Immature natural killer cell (primary cell): ENCODE measurements at regions not wholly inside any gene's neighbourhood (a gene's known extent, or its start where the extent isn't known, plus 50 kb on each side); places are given as distances from the start of the nearest gene placed in this dataset.

Experiments
- DNase-seq, 3 donors: peaks; one replicate each; pipeline ENCODE4 v3.0.0; 2022; ENCODE audit warnings: mixed read lengths in 1 of 3
- H3K27ac Mint-ChIP-seq, 6 donors: one replicate each; pipeline ENCODE4 v1.8.0; 2020; ENCODE audit warnings: mixed read lengths in 6 of 6, mild to moderate bottlenecking in 5 of 6, inconsistent platforms in 4 of 6, moderate library complexity in 3 of 6
- H3K27me3 Mint-ChIP-seq, 3 donors: one replicate each; pipeline ENCODE4 v1.8.0; 2020 to 2021; ENCODE audit warnings: low read depth in 3 of 3, mild to moderate bottlenecking in 3 of 3, mixed read lengths in 3 of 3, moderate library complexity in 3 of 3, inconsistent platforms in 1 of 3
- H3K36me3 Mint-ChIP-seq, 3 donors: one replicate each; pipeline ENCODE4 v1.8.0; 2020; ENCODE audit warnings: mixed read lengths in 3 of 3, inconsistent platforms in 2 of 3, mild to moderate bottlenecking in 2 of 3
- H3K4me1 Mint-ChIP-seq, 2 donors: one replicate each; pipeline ENCODE4 v1.8.0; 2020; ENCODE audit warnings: inconsistent platforms in 2 of 2, mild to moderate bottlenecking in 2 of 2, mixed read lengths in 2 of 2, moderate library complexity in 1 of 2
- H3K4me3 Mint-ChIP-seq, 5 donors: one replicate each; pipeline ENCODE4 v1.8.0; 2020; ENCODE audit warnings: mild to moderate bottlenecking in 5 of 5, mixed read lengths in 5 of 5, inconsistent platforms in 3 of 5, moderate library complexity in 3 of 5
- H3K9me3 Mint-ChIP-seq, 6 donors: one replicate each; pipeline ENCODE4 v1.8.0; 2020; ENCODE audit warnings: mild to moderate bottlenecking in 6 of 6, mixed read lengths in 6 of 6, inconsistent platforms in 4 of 6, moderate library complexity in 3 of 6

GRCh38 chr10:128775743-128776142, 649.5 kb upstream of the MKI67 start:
- H3K36me3 Mint-ChIP-seq, result no peaks in the 10 kb centered on the region
- H3K27ac Mint-ChIP-seq, result no peak overlapping the region
- peaks cover 0 to 5% (median under 1%) of the 10 kb centered on the region in 6 donors for H3K9me3 Mint-ChIP-seq
- no peaks in the 10 kb centered on the region for H3K4me1 Mint-ChIP-seq
- peaks cover 2 to 7% (median 7%) of the 10 kb centered on the region in 3 donors for H3K27me3 Mint-ChIP-seq
- no peak overlapping the region for H3K4me3 Mint-ChIP-seq
- DNase-seq, result no peak

DNA sequence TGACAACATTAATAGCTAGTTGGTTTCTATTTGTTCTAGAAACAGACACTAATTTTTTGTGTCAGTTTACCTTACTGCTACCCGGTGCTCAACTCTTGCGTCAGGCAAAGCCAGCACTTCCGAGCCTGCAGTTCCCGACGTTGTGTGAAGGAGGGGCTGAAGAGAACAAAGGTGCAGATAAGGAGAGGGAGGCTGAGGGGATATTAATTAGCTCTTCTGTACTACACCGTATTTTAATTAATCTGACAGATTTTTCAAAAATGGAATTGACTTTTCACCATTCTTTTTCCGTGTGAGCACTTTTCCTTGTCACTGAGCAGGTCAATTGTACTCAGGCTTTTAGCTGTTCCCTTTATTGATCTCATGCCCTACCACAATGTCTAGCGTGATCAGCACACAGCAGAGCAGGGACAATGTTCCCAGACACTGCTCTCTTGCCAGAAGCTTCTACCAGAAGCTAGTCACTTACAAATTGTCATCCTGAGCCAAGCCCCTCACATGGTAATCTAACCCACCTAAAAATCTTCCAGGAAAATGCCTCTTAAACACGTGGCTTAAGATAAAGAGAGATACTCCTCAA, 650.5 kb upstream of the MKI67 start:
- Mint-ChIP-seq H3K9me3 (peaks cover 0 to 5% (median 0%) of the 10 kb centered on the region in 6 donors), H3K4me1 (no peaks in the 10 kb centered on the region), H3K27ac (no peak overlapping the region), H3K4me3 (no peak overlapping the region), H3K27me3 (peaks cover 2 to 6% (median 5%) of the 10 kb centered on the region in 3 donors), H3K36me3 (no peaks in the 10 kb centered on the region)
- no peak for DNase-seq

- Mint-ChIP-seq H3K36me3 (no peaks in the 10 kb centered on the region), H3K4me3 (no peak overlapping the region), H3K27ac (no peak overlapping the region), H3K9me3 (peaks cover 0 to 2% (median 0%) of the 10 kb centered on the region in 6 donors), H3K27me3 (peaks cover 2 to 6% (median 5%) of the 10 kb centered on the region in 3 donors), H3K4me1 (no peaks in the 10 kb centered on the region)
- DNase-seq, result no peak
These were observed 651.1 kb upstream of the MKI67 start for GRCh38 chr10:128777342-128777741.

DNA sequence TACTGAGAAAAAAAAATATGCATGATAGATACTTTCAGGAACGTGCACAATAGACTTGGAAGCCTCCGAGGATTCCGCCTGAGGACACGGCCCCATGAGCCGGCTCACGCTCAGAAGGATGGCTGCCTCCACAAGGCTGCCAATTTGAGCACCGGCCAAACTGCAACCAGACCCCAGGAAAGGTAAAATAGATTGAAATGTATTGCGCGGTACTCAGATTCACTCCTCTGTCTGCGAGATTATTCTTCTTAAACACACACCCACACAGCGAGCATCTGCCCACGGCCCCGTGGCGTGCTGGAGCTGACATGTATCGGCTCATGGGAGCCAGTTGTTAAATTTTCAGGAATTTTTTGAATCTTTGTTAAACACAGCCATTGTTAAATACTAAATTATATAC, 653.2 kb upstream of the MKI67 start:
- Mint-ChIP-seq H3K27me3 (peaks cover 2 to 6% (median 5%) of the 10 kb centered on the region in 3 donors), H3K4me1 (no peaks in the 10 kb centered on the region), H3K9me3 (no peaks in the 10 kb centered on the region), H3K36me3 (no peaks in the 10 kb centered on the region), H3K4me3 (no peak overlapping the region), H3K27ac (no peak overlapping the region)
- DNase-seq, result no peak

- Mint-ChIP-seq H3K4me1 (no peaks in the 10 kb centered on the region), H3K27me3 (peaks cover 2 to 5% (median 3%) of the 10 kb centered on the region in 3 donors), H3K9me3 (no peaks in the 10 kb centered on the region), H3K27ac (no peak overlapping the region), H3K4me3 (no peak overlapping the region), H3K36me3 (no peaks in the 10 kb centered on the region)
- no peak for DNase-seq
These were observed 654.0 kb upstream of the MKI67 start for GRCh38 chr10:128780156-128780761.

DNA sequence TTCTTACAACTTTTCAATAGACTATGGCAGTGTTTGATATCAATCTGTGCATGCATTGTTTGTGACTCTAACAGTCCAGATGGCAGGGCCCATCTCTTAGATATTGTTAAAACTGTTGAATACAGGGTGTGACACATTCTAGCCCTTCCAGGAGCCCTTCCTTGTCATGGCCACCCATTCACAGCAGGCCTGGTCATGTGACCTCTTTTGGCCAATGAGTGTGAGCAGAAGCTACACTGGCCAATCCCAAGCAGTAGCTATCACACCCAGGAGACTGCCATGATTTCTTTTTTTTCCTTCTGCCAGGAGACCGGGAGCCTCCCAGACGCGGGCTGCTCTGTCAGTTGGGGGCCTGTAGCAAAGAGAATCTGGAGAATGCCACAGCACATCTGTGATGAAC, 655.4 kb upstream of the MKI67 start:
- H3K4me3 Mint-ChIP-seq, result no peak overlapping the region

DNA sequence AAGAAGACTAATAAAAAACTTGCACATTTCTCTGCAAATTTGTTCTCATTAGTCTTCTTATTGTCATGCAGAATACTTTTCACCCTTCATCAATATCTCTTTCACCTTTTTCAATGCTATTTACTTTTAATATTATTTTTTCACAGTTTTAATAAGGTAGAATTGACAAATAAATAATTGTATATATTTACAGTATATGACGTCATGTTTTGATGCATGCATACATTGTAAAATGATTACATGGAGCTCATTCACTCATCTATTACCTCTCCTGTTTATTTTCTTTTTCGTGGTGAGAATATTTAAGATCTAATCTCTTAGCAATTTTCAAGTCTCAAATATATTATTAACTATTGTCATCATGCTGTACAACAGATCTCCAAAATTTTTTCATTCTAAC, 658.2 kb upstream of the MKI67 start:
- H3K4me1 Mint-ChIP-seq, result no peaks in the 10 kb centered on the region
- peaks cover 0 to 3% (median 2%) of the 10 kb centered on the region in 3 donors for H3K27me3 Mint-ChIP-seq
- H3K36me3 Mint-ChIP-seq, result no peaks in the 10 kb centered on the region
- no peak overlapping the region for H3K27ac Mint-ChIP-seq
- H3K9me3 Mint-ChIP-seq, result no peaks in the 10 kb centered on the region
- H3K4me3 Mint-ChIP-seq, result no peak overlapping the region
- DNase-seq, result no peak

More for the DNA sequence above, 655.4 kb upstream of the MKI67 start:
- no peak for DNase-seq
- no peaks in the 10 kb centered on the region for H3K4me1 Mint-ChIP-seq
- no peaks in the 10 kb centered on the region for H3K9me3 Mint-ChIP-seq
- H3K36me3 Mint-ChIP-seq, result no peaks in the 10 kb centered on the region
- H3K27me3 Mint-ChIP-seq, result peaks cover 2 to 4% (median 2%) of the 10 kb centered on the region in 3 donors
- H3K27ac Mint-ChIP-seq, result no peak overlapping the region

DNA sequence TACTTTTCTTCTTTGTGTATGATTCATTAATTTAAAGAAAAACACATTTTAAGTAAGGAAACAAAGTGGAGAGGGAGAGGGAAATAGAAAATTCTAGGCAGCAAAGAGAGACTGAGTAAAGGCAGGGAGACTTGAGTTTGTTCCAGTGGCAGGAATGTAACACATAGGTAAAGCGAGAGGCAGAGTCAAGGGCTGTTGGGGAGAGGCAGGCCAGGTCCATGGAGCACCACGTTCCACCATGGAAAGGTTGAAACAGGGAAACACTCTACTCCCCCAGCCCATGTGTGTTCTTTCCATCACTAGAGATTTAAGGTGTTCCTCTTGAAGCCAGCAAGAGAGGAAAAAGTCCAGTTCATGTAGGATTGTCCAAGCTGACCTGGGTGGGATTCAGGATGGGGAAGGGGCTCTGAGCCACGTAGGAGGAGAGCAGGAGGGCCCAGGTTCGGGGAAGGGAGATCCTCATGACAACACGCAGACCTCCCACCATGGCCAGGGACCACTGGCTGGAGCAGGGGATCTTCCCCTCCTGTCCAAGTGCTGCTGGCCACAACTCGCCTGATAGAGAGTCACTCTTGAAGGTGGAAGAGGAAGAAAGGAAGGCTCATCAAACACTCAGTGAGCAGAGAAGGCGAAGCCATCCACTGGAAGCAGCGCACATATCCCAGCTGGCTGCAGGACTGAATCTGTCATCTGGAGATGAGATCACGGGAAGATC, 666.4 kb upstream of the MKI67 start:
- Mint-ChIP-seq H3K27ac (no peak overlapping the region), H3K4me3 (no peak overlapping the region), H3K27me3 (peaks cover 0 to 5% (median 0%) of the 10 kb centered on the region in 3 donors), H3K4me1 (no peaks in the 10 kb centered on the region), H3K36me3 (no peaks in the 10 kb centered on the region), H3K9me3 (no peaks in the 10 kb centered on the region)
- no peak for DNase-seq

GRCh38 chr10:128793726-128794655, 667.8 kb upstream of the MKI67 start:
- DNase-seq, result no peak
- Mint-ChIP-seq H3K9me3 (no peaks in the 10 kb centered on the region), H3K27me3 (peaks cover 0 to 5% (median 1%) of the 10 kb centered on the region in 3 donors), H3K4me3 (no peak overlapping the region), H3K27ac (no peak overlapping the region), H3K36me3 (no peaks in the 10 kb centered on the region), H3K4me1 (no peaks in the 10 kb centered on the region)

DNA sequence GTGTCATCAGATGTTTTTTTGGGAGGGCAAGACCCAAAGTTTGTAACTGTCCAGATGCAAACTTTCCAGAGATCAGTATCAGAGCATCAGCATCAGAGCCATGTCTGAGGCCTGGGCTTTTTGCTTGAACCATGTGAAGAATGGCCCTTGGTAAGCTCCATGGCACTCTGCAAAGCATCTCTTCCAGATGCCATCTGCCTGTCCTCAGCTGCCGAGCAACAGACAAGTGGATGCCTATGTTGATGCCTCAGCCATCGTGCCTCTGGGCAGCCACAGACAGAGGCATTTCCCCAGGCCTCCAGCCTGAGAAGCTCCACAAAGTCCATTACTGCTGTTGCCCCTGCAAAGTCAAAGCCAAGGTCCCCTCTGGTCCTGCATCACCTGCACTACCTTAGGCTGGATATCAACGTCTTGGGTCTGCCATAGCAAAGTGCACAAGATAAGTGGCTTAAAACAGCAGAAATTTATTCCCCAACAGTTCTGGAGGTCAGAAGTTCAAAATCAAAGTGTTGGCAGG, 670.2 kb upstream of the MKI67 start:
- Mint-ChIP-seq H3K4me3 (no peak overlapping the region), H3K4me1 (no peaks in the 10 kb centered on the region), H3K36me3 (no peaks in the 10 kb centered on the region), H3K27me3 (peaks cover 0 to 2% (median 1%) of the 10 kb centered on the region in 3 donors), H3K9me3 (no peaks in the 10 kb centered on the region), H3K27ac (no peak overlapping the region)
- no peak for DNase-seq

DNA sequence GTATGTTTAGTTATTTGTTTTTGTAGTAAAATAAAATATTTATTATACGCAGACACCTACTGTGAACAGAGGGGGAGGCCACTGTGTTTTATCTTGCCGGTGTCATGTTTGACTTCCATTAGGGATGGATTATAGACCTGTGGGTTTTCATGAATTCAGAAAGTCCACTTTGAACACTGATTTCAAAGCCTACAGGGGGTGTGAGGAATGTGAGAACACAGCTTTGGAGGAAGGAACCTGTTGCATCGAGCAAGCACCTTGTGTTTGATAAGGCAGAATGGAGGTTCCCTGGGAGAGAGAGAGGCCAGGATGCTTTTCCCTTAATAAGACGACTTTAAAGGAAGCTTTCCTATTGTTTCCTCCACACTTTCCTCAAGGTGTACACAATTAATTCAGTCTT, 665.0 kb upstream of the MGMT start:
- peaks cover 0 to 2% (median 1%) of the 10 kb centered on the region in 3 donors for H3K27me3 Mint-ChIP-seq
- no peak overlapping the region for H3K4me3 Mint-ChIP-seq
- no peaks in the 10 kb centered on the region for H3K36me3 Mint-ChIP-seq
- no peaks in the 10 kb centered on the region for H3K4me1 Mint-ChIP-seq
- DNase-seq, result no peak
- H3K27ac Mint-ChIP-seq, result no peak overlapping the region
- H3K9me3 Mint-ChIP-seq, result no peaks in the 10 kb centered on the region

GRCh38 chr10:128803790-128804189, 663.3 kb upstream of the MGMT start:
- Mint-ChIP-seq H3K4me3 (no peak overlapping the region), H3K36me3 (no peaks in the 10 kb centered on the region), H3K4me1 (no peaks in the 10 kb centered on the region), H3K9me3 (no peaks in the 10 kb centered on the region), H3K27me3 (peaks cover 0 to 5% (median 0%) of the 10 kb centered on the region in 3 donors), H3K27ac (no peak overlapping the region)
- no peak for DNase-seq

DNA sequence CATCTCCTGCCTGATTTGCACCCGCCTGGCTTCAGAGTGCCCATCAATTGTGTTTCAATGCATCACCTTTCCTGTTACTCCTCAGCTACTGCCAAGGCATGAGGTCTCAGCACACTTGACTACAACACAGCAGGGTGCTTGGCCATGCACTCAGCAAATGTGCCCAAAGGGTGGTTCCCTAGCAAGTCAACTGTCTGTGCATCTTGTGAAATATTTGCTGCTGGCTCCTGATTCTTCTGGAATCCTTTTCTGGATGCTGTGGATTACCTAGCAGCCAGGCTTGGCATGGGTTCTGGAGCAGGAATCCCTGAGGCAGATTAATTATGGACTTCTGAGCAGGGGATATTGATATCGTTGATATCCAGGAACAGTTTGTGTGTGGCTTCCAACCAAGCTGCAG, 662.6 kb upstream of the MGMT start:
- H3K36me3 Mint-ChIP-seq, result no peaks in the 10 kb centered on the region
- H3K4me1 Mint-ChIP-seq, result no peaks in the 10 kb centered on the region

More for the DNA sequence above, 662.6 kb upstream of the MGMT start:
- Mint-ChIP-seq H3K27me3 (peaks cover 2 to 5% (median 3%) of the 10 kb centered on the region in 3 donors), H3K27ac (no peak overlapping the region), H3K9me3 (no peaks in the 10 kb centered on the region), H3K4me3 (no peak overlapping the region)
- DNase-seq, result no peak
